Natural killer cell (primary cell): ENCODE measurements at regions not wholly inside any gene's neighbourhood (a gene's known extent, or its start where the extent isn't known, plus 50 kb on each side); places are given as distances from the start of the nearest gene placed in this dataset.

ENCODE experiments used
- ATAC-seq, 3 donors: fragments of 150-1000 bp in 2 of 3; fragments of 200-7000 bp in 1 of 3; cut with Tn5 transposase; 1 replicate in 1 of 3; 2 replicates in 2 of 3; pipeline ENCODE4 v1.10.0; 2021; ENCODE audit warnings: mild to moderate bottlenecking in 2 of 3, moderate library complexity in 2 of 3
- DNase-seq, 2 donors: peaks; one replicate each; pipeline versions ENCODE4 v3.0.0 to v3.0.0-alpha.2; 2013 to 2021; ENCODE audit warnings: mixed read lengths in 1 of 2
- H3K27ac ChIP-seq: one replicate; pipeline ENCODE4 v1.5.1; 2013; ENCODE audit warnings: mild to moderate bottlenecking, low read length
- H3K27me3 ChIP-seq: one replicate; pipeline ENCODE4 v1.6.1; 2013; ENCODE audit warnings: low read length; ENCODE audit not compliant: control insufficient read depth, insufficient read depth
- H3K36me3 ChIP-seq: one replicate; pipeline ENCODE4 v1.6.1; 2013; ENCODE audit warnings: low read length; ENCODE audit not compliant: control insufficient read depth, insufficient read depth
- H3K4me1 ChIP-seq: one replicate; pipeline ENCODE4 v1.6.1; 2013; ENCODE audit warnings: low read length; ENCODE audit not compliant: control insufficient read depth, insufficient read depth
- H3K4me3 ChIP-seq: one replicate; pipeline ENCODE4 v1.5.1; 2013; ENCODE audit warnings: low read length
- H3K9me3 ChIP-seq: one replicate; pipeline ENCODE4 v1.6.1; 2013; ENCODE audit warnings: low read length; ENCODE audit not compliant: control insufficient read depth, insufficient read depth
- H3K27ac Mint-ChIP-seq, 2 donors: one replicate each; pipeline ENCODE4 v1.8.0; 2022; ENCODE audit warnings: mild to moderate bottlenecking in 2 of 2, mixed read lengths in 2 of 2, moderate library complexity in 1 of 2
- H3K27me3 Mint-ChIP-seq, 2 donors: one replicate each; pipeline ENCODE4 v1.8.0; 2022; ENCODE audit warnings: low read depth in 2 of 2, mixed read lengths in 2 of 2
- H3K36me3 Mint-ChIP-seq: one replicate; pipeline ENCODE4 v1.8.0; 2022; ENCODE audit warnings: mixed read lengths
- H3K4me1 Mint-ChIP-seq, 2 donors: one replicate each; pipeline ENCODE4 v1.8.0; 2022; ENCODE audit warnings: mixed read lengths in 2 of 2
- H3K4me3 Mint-ChIP-seq: one replicate; pipeline ENCODE4 v1.8.0; 2022; ENCODE audit warnings: mild to moderate bottlenecking, moderate library complexity, mixed read lengths
- H3K9me3 Mint-ChIP-seq, 2 donors: one replicate each; pipeline ENCODE4 v1.8.0; 2022; ENCODE audit warnings: mixed read lengths in 2 of 2
- CTCF ChIP-seq: fragments of 200-600 bp; IDR thresholded peaks from one replicate; pipeline ENCODE4 v1.8.0; 2022; ENCODE audit warnings: antibody characterized with exemption
- WGBS: methylation state at CpG from one replicate; pipeline ENCODE4 v1.1.7; 2013; ENCODE audit warnings: missing lambda C conversion rate; ENCODE audit not compliant: insufficient coverage; 5-methylcytosine and 5-hydroxymethylcytosine counted together
- intact Hi-C: fragments of 100-400 bp; cut with micrococcal nuclease; formaldehyde crosslinking; loops from one replicate; pipeline ENCODE4 v1.14.2; 2022

- intact Hi-C loops: no loop called here
- Mint-ChIP-seq H3K27ac (peak overlapping the region; percentile 87), H3K27me3 (no peaks in the 10 kb centered on the region), H3K9me3 (peaks cover 0 to 2% of the 10 kb centered on the region in 2 donors), H3K36me3 (no peaks in the 10 kb centered on the region), H3K4me3 (peak overlapping the region; percentile 55), H3K4me1 (peaks cover 36 to 41% of the 10 kb centered on the region in 2 donors)
- peaks cover 9% of the 10 kb centered on the region for H3K4me1 ChIP-seq
- no peaks in the 10 kb centered on the region for H3K36me3 ChIP-seq
- H3K27me3 ChIP-seq: no peaks in the 10 kb centered on the region
- TF ChIP-seq CTCF: no peak
- 85% methylated on average over 3 of the region's 4 CpGs for WGBS
- DNase-seq (no peak), ATAC-seq (peak in 1 of 3 donors; percentile 21)
- peak overlapping the region; percentile 51 for H3K27ac ChIP-seq
- H3K4me3 ChIP-seq: no peak overlapping the region
- no peaks in the 10 kb centered on the region for H3K9me3 ChIP-seq
Measured at GRCh38 chr1:199163267-199163666, 524.4 kb downstream of the PTPRC start.

DNA sequence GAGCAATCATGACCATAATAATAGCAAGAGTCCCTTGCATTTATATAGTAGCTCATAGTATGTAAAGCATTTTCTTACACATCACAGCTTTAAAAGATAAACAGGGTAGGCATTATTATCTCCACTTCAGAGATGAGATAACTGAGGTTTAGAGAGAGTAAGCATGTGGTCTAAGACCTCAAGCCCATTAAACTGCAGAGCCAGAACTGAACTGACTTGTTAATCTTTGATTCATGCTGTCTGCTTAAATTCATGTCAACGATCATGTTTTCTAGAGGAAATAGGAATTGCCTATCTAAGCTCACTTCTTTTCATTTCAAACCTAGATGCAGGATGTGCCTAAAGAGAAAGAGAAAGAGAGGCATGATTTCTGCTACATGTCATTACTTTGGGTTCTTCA lies 524.8 kb downstream of the PTPRC start:
- no peak for TF ChIP-seq CTCF
- ATAC-seq: peak; percentile 67 to 79 (median 68)
- H3K4me1 Mint-ChIP-seq: peaks cover 40 to 45% of the 10 kb centered on the region in 2 donors
- H3K9me3 Mint-ChIP-seq: peaks cover 0 to 2% of the 10 kb centered on the region in 2 donors
- no peak overlapping the region for H3K4me3 ChIP-seq
- no peaks in the 10 kb centered on the region for H3K27me3 ChIP-seq
- H3K36me3 Mint-ChIP-seq: no peaks in the 10 kb centered on the region
- no peaks in the 10 kb centered on the region for H3K36me3 ChIP-seq
- DNase-seq: no peak
- H3K27me3 Mint-ChIP-seq: no peaks in the 10 kb centered on the region
- H3K27ac ChIP-seq: peak overlapping the region; percentile 51
- H3K27ac Mint-ChIP-seq: peak overlapping the region; percentile 87
- H3K4me1 ChIP-seq: peaks cover 9% of the 10 kb centered on the region
- intact Hi-C loops: no loop called here
- no CpG with 5 or more reads among the region's 1 CpG for WGBS
- peak overlapping the region; percentile 55 for H3K4me3 Mint-ChIP-seq
- H3K9me3 ChIP-seq: no peaks in the 10 kb centered on the region

- no peak for TF ChIP-seq CTCF
- no CpG with 5 or more reads among the region's 3 CpGs for WGBS
- H3K36me3 Mint-ChIP-seq: no peaks in the 10 kb centered on the region
- ATAC-seq: no peak
- H3K27ac ChIP-seq: no peak overlapping the region
- H3K4me1 ChIP-seq: peaks cover 24% of the 10 kb centered on the region
- DNase-seq: no peak
- H3K9me3 Mint-ChIP-seq: peaks cover 0 to 3% of the 10 kb centered on the region in 2 donors
- H3K27me3 ChIP-seq: no peaks in the 10 kb centered on the region
- no peaks in the 10 kb centered on the region for H3K9me3 ChIP-seq
- H3K4me3 ChIP-seq: no peak overlapping the region
- H3K27ac Mint-ChIP-seq: no peak overlapping the region
- no peaks in the 10 kb centered on the region for H3K27me3 Mint-ChIP-seq
- intact Hi-C loops: no loop called here
- no peak overlapping the region for H3K4me3 Mint-ChIP-seq
- H3K4me1 Mint-ChIP-seq: peaks cover 65 to 66% of the 10 kb centered on the region in 2 donors
- no peaks in the 10 kb centered on the region for H3K36me3 ChIP-seq
Measured at GRCh38 chr1:199167460-199167859, 528.6 kb downstream of the PTPRC start.

- intact Hi-C loops: no loop called here
- H3K4me3 ChIP-seq: no peak overlapping the region
- H3K4me1 ChIP-seq: peaks cover 33% of the 10 kb centered on the region
- H3K36me3 ChIP-seq: no peaks in the 10 kb centered on the region
- 17% methylated on average over 1 of the region's 2 CpGs for WGBS
- peaks cover 65% of the 10 kb centered on the region in 2 donors for H3K4me1 Mint-ChIP-seq
- ATAC-seq (peak; percentile 34 to 60 (median 47)), DNase-seq (peak in 1 of 2 donors; percentile 51)
- peak overlapping the region; percentile 77 for H3K27ac ChIP-seq
- no peaks in the 10 kb centered on the region for H3K27me3 ChIP-seq
- H3K36me3 Mint-ChIP-seq: no peaks in the 10 kb centered on the region
- H3K9me3 Mint-ChIP-seq: peaks cover 0 to 3% of the 10 kb centered on the region in 2 donors
- H3K4me3 Mint-ChIP-seq: peak overlapping the region; percentile 42
- no peaks in the 10 kb centered on the region for H3K27me3 Mint-ChIP-seq
- H3K9me3 ChIP-seq: no peaks in the 10 kb centered on the region
- no peak for TF ChIP-seq CTCF
- peak overlapping the region; percentile 85 to 88 for H3K27ac Mint-ChIP-seq
Measured at GRCh38 chr1:199168888-199169585, 530.2 kb downstream of the PTPRC start.
